WERI-Rb-1 (cell line): ENCODE measurements at regions not wholly inside any gene's neighbourhood (a gene's known extent, or its start where the extent isn't known, plus 50 kb on each side); places are given as distances from the start of the nearest gene placed in this dataset.

Experiments
- DNase-seq: peaks from one replicate; pipeline ENCODE4 v3.0.0-alpha.2; 2020
- H3K27ac ChIP-seq: fragments of 250-450 bp; sonication (Bioruptor Pico); 2 replicates; pipeline ENCODE4 v1.5.1; 2020; ENCODE audit warnings: mild to moderate bottlenecking, moderate library complexity
- H3K27me3 ChIP-seq: fragments of 250-450 bp; sonication (Bioruptor Pico); 2 replicates; pipeline ENCODE4 v1.5.1; 2021; ENCODE audit warnings: mild to moderate bottlenecking, low read depth, moderate library complexity; ENCODE audit not compliant: insufficient read depth, severe bottlenecking
- H3K36me3 ChIP-seq: fragments of 250-450 bp; sonication (Bioruptor Pico); 2 replicates; pipeline ENCODE4 v1.5.1; 2020; ENCODE audit warnings: mild to moderate bottlenecking, moderate library complexity
- H3K4me3 ChIP-seq: 2 replicates; pipeline ENCODE4 v1.5.1; 2011; ENCODE audit warnings: low read depth, mild to moderate bottlenecking, control low read depth, low read length
- H3K9me3 ChIP-seq: fragments of 250-450 bp; sonication (Bioruptor Pico); 2 replicates; pipeline ENCODE4 v1.5.1; 2021; ENCODE audit warnings: mild to moderate bottlenecking, moderate library complexity; ENCODE audit not compliant: severe bottlenecking
- TF ChIP-seq, protein P1 (sequence below): IDR thresholded peaks from 2 replicates; pipeline ENCODE4 v1.5.1; 2011; ENCODE audit warnings: low read depth, mild to moderate bottlenecking, control low read depth, inconsistent platforms, low read length

DNA sequence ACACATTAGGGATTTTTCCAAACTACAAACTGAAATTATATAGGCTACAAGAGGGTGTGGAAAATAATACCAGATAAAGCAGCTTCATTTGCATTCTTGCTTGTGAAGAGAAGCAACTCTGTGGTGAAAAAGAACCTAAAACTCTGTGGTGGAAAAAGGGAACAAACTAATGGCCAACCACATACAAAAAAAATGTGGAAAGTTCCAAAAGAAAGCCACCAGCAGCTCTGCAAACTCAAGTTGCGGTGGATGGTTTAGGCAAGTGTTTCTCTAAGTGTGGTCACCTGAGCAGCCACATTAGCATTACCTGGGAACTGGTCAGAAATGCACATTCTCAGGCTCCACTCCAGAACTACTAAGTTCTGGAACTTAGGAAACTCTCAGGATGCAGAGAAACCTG lies 586.4 kb downstream of the ACTL7B start:
- DNase-seq: no peak
- Histone ChIP-seq H3K9me3 (no peaks in the 10 kb centered on the region), H3K27ac (no peak overlapping the region), H3K4me3 (no peak overlapping the region), H3K27me3 (no peaks in the 10 kb centered on the region), H3K36me3 (no peaks in the 10 kb centered on the region)
- TF ChIP-seq, protein P1, sequence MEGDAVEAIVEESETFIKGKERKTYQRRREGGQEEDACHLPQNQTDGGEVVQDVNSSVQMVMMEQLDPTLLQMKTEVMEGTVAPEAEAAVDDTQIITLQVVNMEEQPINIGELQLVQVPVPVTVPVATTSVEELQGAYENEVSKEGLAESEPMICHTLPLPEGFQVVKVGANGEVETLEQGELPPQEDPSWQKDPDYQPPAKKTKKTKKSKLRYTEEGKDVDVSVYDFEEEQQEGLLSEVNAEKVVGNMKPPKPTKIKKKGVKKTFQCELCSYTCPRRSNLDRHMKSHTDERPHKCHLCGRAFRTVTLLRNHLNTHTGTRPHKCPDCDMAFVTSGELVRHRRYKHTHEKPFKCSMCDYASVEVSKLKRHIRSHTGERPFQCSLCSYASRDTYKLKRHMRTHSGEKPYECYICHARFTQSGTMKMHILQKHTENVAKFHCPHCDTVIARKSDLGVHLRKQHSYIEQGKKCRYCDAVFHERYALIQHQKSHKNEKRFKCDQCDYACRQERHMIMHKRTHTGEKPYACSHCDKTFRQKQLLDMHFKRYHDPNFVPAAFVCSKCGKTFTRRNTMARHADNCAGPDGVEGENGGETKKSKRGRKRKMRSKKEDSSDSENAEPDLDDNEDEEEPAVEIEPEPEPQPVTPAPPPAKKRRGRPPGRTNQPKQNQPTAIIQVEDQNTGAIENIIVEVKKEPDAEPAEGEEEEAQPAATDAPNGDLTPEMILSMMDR: no peak

DNA sequence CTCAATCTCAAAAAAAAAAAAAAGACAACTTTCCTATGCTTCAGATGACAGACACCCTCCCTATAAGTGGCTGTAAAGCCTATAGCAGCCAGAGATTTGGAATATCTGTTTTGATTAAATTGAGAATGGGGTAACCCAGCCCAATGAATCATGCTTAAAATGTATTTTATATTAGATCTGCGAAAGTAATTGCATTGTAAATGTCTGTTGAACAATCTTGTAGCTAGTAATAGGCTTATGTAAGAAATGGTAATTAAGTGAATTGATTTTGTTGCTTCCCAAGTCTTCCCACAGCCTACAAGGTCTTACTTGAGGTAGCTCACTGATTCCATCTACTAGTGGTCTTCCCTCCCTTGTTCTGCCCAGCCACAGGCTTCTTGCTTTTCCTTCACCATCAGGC lies 590.7 kb downstream of the ACTL7B start:
- H3K27me3 ChIP-seq: no peaks in the 10 kb centered on the region
- H3K36me3 ChIP-seq: no peaks in the 10 kb centered on the region
- no peaks in the 10 kb centered on the region for H3K9me3 ChIP-seq
- no peak overlapping the region for H3K27ac ChIP-seq
- TF ChIP-seq, protein P1: no peak
- H3K4me3 ChIP-seq: no peak overlapping the region
- no peak for DNase-seq

DNA sequence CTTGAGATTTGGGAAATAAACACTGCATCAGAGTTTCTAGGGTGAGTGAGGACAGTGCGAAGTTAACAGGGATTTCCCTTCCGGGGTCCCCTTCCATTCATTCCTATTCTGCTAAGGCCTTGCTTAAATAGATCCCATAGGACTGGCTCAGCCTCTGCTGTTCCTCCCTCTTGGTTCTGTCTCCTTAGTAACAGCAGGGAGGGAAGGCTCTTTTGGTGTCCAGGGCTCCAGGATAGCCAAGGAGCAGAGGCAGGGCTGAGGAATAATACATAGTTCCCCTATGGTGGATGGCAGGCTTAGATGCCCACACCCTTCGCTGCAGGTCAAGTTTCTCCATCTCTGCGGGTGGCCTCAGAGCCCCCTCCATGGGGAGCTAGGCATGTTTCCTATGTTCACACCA lies 591.7 kb downstream of the ACTL7B start:
- DNase-seq: no peak
- no peaks in the 10 kb centered on the region for H3K27me3 ChIP-seq
- no peaks in the 10 kb centered on the region for H3K9me3 ChIP-seq
- TF ChIP-seq, protein P1: no peak
- H3K27ac ChIP-seq: no peak overlapping the region
- no peaks in the 10 kb centered on the region for H3K36me3 ChIP-seq
- no peak overlapping the region for H3K4me3 ChIP-seq

DNA sequence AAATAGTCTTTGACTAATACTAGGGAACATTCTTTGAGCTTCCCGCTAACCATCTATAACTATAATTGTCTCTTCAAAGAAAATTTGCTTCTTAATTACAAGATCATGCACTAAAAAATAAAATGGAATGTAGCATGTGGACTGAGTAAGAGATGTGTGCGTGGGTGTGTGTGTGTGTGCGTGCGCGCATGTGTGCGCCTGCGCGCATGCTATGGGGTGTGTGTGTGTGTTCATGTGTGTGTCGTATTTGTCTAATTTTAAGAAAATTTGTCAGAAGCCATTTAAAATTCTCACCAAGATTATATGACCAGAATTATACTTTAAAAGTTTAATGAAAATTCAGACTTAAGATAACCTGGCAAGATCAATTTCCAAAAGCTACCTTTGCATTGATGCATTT lies 593.0 kb downstream of the ACTL7B start:
- TF ChIP-seq, protein P1: no peak
- Histone ChIP-seq H3K27ac (no peak overlapping the region), H3K36me3 (no peaks in the 10 kb centered on the region), H3K27me3 (no peaks in the 10 kb centered on the region), H3K4me3 (no peak overlapping the region), H3K9me3 (no peaks in the 10 kb centered on the region)
- DNase-seq: no peak

DNA sequence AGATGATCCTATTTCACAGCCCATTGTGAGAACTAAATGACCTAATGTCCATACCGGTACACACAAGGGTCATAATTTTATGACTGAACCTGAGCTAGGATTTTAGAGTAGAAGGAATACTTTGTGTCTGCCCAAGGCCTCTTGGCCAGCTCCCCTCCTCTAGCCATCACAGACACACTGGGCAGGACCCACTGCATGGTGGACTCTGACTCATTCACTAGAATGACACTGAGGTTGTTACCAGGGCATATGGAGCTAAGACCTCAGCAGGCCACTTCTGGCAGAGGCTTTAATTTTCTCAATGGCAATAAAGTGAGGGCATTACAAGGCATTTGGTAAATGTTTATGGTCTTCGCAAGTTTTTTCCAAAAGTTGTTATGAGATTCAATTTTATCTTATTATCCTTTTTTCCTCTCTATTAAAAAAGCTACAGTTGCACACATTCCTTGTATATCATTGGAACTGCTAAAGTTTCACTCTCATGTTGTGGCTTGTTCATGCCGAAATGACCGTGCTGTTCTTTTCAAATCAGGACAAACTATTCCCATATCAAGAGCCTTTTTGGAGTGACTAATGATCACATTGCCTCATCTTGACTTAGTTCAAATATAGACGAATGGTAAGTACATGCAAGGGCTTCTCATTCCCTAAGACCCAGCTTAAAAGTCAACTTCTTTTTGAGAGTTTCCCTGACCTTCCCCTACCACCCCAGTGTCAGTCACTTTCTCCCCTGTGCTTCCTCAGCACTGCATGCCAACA lies 595.7 kb downstream of the ACTL7B start:
- TF ChIP-seq, protein P1: no peak
- Histone ChIP-seq H3K27ac (no peak overlapping the region), H3K4me3 (no peak overlapping the region), H3K36me3 (no peaks in the 10 kb centered on the region), H3K9me3 (no peaks in the 10 kb centered on the region), H3K27me3 (no peaks in the 10 kb centered on the region)
- no peak for DNase-seq

DNA sequence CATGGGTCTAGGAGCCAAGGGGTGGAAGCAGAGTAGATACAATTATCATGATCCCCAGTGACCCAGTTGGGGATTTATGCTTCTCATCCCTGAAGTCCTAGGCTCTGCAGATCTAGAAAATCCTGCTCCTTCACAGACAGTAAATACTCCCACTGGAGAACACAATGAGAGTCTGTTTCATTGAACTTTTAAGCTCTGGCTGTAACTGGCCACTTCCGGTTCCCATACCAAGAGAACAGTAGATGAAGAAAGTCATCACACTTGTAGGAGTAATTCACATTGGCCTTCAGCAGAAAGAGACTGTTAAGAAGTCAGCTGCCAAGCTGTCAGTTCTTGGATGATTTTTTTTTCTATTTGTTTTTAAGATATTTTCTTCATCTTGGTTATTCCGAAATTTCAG lies 597.1 kb downstream of the ACTL7B start:
- Histone ChIP-seq H3K4me3 (no peak overlapping the region), H3K27me3 (no peaks in the 10 kb centered on the region), H3K9me3 (no peaks in the 10 kb centered on the region), H3K36me3 (no peaks in the 10 kb centered on the region), H3K27ac (no peak overlapping the region)
- no peak for DNase-seq
- TF ChIP-seq, protein P1: no peak
